SU-DHL-6 (cell line): ENCODE measurements at regions not wholly inside any gene's neighbourhood (a gene's known extent, or its start where the extent isn't known, plus 50 kb on each side); places are given as distances from the start of the nearest gene placed in this dataset.

Source experiments
- CTCF ChIP-seq: fragments of 200-600 bp; sonication (generic); IDR thresholded peaks from one replicate; pipeline ENCODE4 v1.5.1; 2017; ENCODE audit warnings: antibody characterized with exemption, mild to moderate bottlenecking, low read length, moderate library complexity; ENCODE audit not compliant: insufficient read depth, poor library complexity, severe bottlenecking
- EZH2phosphoT487 ChIP-seq: fragments of 200-600 bp; sonication (generic), shearing (Covaris generic); conservative IDR thresholded peaks from 2 replicates; pipeline ENCODE4 v1.6.1; 2018; ENCODE audit warnings: mild to moderate bottlenecking, antibody characterized with exemption, low read length, moderate library complexity, mixed read lengths

- TF ChIP-seq CTCF (no peak), EZH2phosphoT487 (no peak)
These were observed 343.6 kb downstream of the NPHP4 start for GRCh38 chr1:5648410-5649165.
